ENCODE measurements at regions not wholly inside any gene's neighbourhood (a gene's known extent, or its start where the extent isn't known, plus 50 kb on each side); places are given as distances from the start of the nearest gene placed in this dataset.

- Mint-ChIP-seq H3K4me3 (no peak overlapping the region), H3K27me3 (ENCODE audit: low read depth) (peaks cover 11% of the 10 kb centered on the region), H3K27ac (no peak overlapping the region), H3K4me1 (no peaks in the 10 kb centered on the region), H3K9me3 (peaks cover 17% of the 10 kb centered on the region), H3K36me3 (no peaks in the 10 kb centered on the region)
- TF ChIP-seq, protein P1, sequence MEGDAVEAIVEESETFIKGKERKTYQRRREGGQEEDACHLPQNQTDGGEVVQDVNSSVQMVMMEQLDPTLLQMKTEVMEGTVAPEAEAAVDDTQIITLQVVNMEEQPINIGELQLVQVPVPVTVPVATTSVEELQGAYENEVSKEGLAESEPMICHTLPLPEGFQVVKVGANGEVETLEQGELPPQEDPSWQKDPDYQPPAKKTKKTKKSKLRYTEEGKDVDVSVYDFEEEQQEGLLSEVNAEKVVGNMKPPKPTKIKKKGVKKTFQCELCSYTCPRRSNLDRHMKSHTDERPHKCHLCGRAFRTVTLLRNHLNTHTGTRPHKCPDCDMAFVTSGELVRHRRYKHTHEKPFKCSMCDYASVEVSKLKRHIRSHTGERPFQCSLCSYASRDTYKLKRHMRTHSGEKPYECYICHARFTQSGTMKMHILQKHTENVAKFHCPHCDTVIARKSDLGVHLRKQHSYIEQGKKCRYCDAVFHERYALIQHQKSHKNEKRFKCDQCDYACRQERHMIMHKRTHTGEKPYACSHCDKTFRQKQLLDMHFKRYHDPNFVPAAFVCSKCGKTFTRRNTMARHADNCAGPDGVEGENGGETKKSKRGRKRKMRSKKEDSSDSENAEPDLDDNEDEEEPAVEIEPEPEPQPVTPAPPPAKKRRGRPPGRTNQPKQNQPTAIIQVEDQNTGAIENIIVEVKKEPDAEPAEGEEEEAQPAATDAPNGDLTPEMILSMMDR (IDR thresholded peaks at IDR 0.05; ENCODE audit: unreplicated experiment) = no peak
- no peak for DNase-seq (ENCODE audit: low spot score in 2 of 2, unreplicated experiment in 2 of 2)
Measured at GRCh38 chr17:77010667-77011066, 130.1 kb upstream of the SEC14L1 start.

DNA sequence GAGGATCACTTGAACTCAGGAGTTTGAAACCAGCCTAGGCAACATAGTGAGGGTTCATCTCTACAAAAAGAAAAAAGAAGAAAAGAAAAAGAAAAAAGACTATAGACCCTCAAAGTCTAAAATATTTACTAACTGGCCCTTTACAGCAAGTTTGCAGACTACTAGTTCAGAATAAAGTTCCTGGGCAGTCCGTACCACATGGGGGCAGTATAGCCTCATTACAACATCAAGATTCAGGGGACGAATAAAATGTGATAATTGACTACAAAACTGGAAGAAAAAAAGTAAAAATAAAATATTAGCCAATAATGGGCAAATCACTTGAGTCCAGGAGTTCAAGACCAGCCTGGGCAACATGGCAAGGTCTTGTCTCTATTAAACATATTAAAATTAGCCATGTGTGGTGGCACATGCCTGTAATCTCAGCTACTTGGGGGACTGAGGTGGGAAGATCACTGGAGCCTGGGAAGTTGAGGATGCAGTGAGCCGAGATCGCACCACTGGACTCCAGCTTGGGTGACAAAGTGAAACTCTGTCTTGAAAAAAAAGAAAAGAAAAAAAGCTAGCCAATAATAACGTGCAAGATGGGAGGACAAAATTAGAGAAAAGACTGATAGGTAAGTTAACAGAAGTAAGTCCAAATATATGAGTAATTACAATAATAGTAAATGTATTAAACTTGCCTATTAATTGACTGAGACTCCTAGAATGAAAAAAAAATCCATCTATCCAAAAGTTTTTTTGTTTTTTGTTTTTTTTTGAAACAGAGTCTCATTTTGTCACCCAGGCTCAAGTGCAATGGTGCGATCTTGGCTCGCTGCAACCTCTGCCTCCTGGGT, 129.4 kb upstream of the SEC14L1 start:
- Mint-ChIP-seq H3K4me3 (no peak overlapping the region), H3K9me3 (peaks cover 17% of the 10 kb centered on the region), H3K27ac (no peak overlapping the region), H3K36me3 (no peaks in the 10 kb centered on the region), H3K4me1 (no peaks in the 10 kb centered on the region), H3K27me3 (ENCODE audit: low read depth) (peaks cover 11% of the 10 kb centered on the region)
- no peak for DNase-seq (ENCODE audit: low spot score in 2 of 2, unreplicated experiment in 2 of 2)
- TF ChIP-seq, protein P1 (IDR thresholded peaks at IDR 0.05; ENCODE audit: unreplicated experiment) = peak; percentile 48

DNA sequence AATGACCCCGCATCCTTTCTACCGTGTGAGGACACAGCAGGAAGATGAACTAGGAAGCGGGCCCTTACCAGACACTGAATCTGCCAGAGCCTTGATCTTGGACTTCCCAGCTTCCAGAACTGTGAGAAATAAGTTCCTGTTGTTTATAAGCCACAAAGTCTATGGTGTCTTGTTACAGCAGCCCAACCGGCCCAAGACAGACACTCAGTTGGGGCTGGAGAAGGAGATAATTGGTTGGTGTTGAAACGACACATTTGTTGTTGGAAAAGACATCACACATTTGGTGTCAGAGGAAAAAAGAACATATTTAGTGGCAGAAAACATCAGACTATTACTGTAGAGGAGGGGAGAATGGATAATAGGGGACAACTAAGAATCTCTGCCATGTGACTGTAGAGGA, 122.3 kb upstream of the SEC14L1 start:
- TF ChIP-seq, protein P1 (IDR thresholded peaks at IDR 0.05; ENCODE audit: unreplicated experiment) = no peak
- no peaks in the 10 kb centered on the region for H3K36me3 Mint-ChIP-seq
- peaks cover 8% of the 10 kb centered on the region for H3K9me3 Mint-ChIP-seq
- no peak for DNase-seq (ENCODE audit: low spot score in 2 of 2, unreplicated experiment in 2 of 2)
- H3K27me3 Mint-ChIP-seq (ENCODE audit: low read depth) = peaks cover 2% of the 10 kb centered on the region
- no peaks in the 10 kb centered on the region for H3K4me1 Mint-ChIP-seq
- no peak overlapping the region for H3K4me3 Mint-ChIP-seq
- H3K27ac Mint-ChIP-seq = no peak overlapping the region

DNA sequence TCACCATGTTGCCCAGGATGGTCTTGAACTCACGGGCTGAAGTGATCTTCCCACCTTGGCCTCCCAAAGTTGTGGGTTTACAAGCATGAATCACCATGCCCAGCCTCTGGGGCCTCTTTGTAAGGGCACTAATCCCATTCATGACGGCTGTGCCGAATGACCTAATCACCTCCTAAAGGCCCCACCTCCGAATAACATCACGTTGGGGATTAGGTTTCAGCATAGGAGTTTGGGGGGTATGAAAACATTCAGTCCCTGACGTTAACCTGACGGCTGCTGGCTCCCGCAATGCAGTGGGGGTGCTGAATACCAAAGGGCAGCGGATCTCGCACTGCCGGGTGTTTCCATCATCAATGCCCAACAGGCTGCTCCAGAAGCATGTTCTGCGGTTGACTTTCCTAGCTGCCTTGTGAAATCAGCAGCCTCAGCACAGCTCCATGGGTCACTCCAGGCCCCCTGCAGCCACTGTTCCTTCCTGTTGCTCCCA, 120.8 kb upstream of the SEC14L1 start:
- TF ChIP-seq, protein P1 (IDR thresholded peaks at IDR 0.05; ENCODE audit: unreplicated experiment) = no peak
- Mint-ChIP-seq H3K36me3 (no peaks in the 10 kb centered on the region), H3K27me3 (ENCODE audit: low read depth) (peaks cover 7% of the 10 kb centered on the region), H3K4me1 (no peaks in the 10 kb centered on the region), H3K9me3 (peaks cover 8% of the 10 kb centered on the region), H3K4me3 (no peak overlapping the region), H3K27ac (no peak overlapping the region)
- no peak for DNase-seq (ENCODE audit: low spot score in 2 of 2, unreplicated experiment in 2 of 2)

- TF ChIP-seq, protein P1 (IDR thresholded peaks at IDR 0.05; ENCODE audit: unreplicated experiment) = no peak
- Mint-ChIP-seq H3K4me1 (no peaks in the 10 kb centered on the region), H3K27ac (no peak overlapping the region), H3K9me3 (peaks cover 8% of the 10 kb centered on the region), H3K36me3 (no peaks in the 10 kb centered on the region), H3K4me3 (no peak overlapping the region), H3K27me3 (ENCODE audit: low read depth) (peaks cover 7% of the 10 kb centered on the region)
- DNase-seq (ENCODE audit: low spot score in 2 of 2, unreplicated experiment in 2 of 2) = no peak
Measured at GRCh38 chr17:77020973-77021372, 119.8 kb upstream of the SEC14L1 start.

Data from mesothelial cell of epicardium (in vitro differentiated cells).